LNCAP (cell line): ENCODE measurements at regions not wholly inside any gene's neighbourhood (a gene's known extent, or its start where the extent isn't known, plus 50 kb on each side); places are given as distances from the start of the nearest gene placed in this dataset.

ENCODE experiments used
- TF ChIP-seq, protein P1 (sequence below): fragments of 450-650 bp; IDR thresholded peaks from 2 replicates; pipeline ENCODE4 v1.5.1; 2017; ENCODE audit warnings: mild to moderate bottlenecking

DNA sequence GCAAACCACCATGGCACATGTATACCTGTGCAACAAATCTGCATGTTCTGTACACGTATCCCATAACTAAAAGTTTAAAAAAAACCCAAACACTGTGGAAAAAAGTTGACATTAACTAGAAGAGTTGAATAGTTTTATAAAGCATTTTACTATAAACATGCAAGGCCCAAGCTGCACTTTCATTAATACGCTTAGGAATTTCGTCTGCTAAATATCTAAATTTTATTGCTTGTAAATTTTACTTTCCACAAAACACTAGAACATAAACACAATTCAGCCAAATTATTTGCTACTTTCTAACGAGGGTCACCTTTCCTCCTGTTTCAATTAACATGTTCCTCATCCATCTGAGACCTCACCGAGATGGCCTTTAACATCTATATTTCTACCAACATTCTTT is 74.4 kb upstream of the MAN1A1 start:
- TF ChIP-seq, protein P1, sequence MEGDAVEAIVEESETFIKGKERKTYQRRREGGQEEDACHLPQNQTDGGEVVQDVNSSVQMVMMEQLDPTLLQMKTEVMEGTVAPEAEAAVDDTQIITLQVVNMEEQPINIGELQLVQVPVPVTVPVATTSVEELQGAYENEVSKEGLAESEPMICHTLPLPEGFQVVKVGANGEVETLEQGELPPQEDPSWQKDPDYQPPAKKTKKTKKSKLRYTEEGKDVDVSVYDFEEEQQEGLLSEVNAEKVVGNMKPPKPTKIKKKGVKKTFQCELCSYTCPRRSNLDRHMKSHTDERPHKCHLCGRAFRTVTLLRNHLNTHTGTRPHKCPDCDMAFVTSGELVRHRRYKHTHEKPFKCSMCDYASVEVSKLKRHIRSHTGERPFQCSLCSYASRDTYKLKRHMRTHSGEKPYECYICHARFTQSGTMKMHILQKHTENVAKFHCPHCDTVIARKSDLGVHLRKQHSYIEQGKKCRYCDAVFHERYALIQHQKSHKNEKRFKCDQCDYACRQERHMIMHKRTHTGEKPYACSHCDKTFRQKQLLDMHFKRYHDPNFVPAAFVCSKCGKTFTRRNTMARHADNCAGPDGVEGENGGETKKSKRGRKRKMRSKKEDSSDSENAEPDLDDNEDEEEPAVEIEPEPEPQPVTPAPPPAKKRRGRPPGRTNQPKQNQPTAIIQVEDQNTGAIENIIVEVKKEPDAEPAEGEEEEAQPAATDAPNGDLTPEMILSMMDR: no peak

DNA sequence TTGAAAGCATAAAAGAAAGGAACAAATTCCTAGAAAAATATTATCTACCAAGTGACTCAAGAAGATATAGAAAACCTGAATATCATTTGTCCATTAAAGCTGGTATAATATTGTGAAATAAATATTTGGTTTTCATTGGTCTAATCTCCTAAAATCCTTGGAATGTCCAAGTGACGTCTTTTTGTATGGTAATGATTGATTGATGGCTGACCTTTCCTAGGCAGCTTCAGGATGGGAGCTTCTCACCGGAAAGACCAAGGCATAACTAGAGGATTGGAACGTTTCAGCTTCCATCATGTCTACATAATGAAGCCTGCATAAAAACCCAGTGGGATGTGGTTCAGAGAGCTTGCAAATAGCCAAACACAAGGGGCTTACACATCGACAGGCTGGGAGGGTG is 57.6 kb upstream of the MAN1A1 start:
- TF ChIP-seq, protein P1: no peak
